ENCODE measurements at regions not wholly inside any gene's neighbourhood (a gene's known extent, or its start where the extent isn't known, plus 50 kb on each side); places are given as distances from the start of the nearest gene placed in this dataset.
A peak's percentile ranks its signal among the peaks of the same experiment; 100 is the strongest.

DNA sequence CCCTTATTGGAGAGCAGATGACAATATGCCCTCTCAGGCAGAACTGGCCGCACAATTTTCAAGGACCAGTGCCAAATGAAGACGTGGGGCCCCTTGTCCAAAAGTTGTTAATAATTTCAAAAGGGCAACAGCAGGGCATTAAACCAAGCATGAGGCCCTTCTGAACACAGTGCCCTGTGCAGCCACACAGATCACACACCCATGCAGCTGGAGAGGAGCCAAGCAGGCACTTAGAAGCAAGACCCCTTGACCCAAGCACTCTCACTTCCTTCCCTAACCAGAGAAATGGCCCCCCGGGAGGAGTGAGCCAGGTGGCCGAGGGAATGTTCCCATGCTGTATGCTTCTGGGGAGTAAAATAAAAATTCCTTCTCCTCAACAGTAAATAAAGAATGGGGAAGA is 114.0 kb upstream of the TMPO start:
- 50% methylated on average over 2 of the region's 4 CpGs for WGBS (ENCODE audit: insufficient coverage)
- intact Hi-C loops (cut with micrococcal nuclease), result no loop called here
- Mint-ChIP-seq H3K36me3 (no peaks in the 10 kb centered on the region), H3K9me3 (peaks cover 0 to 2% (median 0%) of the 10 kb centered on the region in 7 donors), H3K4me1 (peaks cover 60% of the 10 kb centered on the region), H3K4me3 (no peak overlapping the region), H3K27ac (peak overlapping the region in 3 of 7 donors; percentile 46 to 61 (median 55)), H3K27me3 (ENCODE audit: low read depth in 3 of 3) (peaks cover 2 to 3% (median 3%) of the 10 kb centered on the region in 3 donors)
- H3K27ac ChIP-seq (ENCODE audit: low read depth in 1 of 2, low read length in 2 of 2), result no peak overlapping the region
- no peaks in the 10 kb centered on the region for H3K36me3 ChIP-seq (replicated peaks in 1 of 2; ENCODE audit: control insufficient read depth in 1 of 2, insufficient read depth in 2 of 2, low read length in 2 of 2)
- H3K27me3 ChIP-seq (ENCODE audit: control insufficient read depth in 2 of 2, insufficient read depth in 2 of 2, low read length in 2 of 2), result no peaks in the 10 kb centered on the region
- H4K20me1 ChIP-seq (ENCODE audit: insufficient read depth, low read length), result no peaks in the 10 kb centered on the region
- DNase-seq, result no peak
- H3K4me2 ChIP-seq (replicated peaks; ENCODE audit: extremely low read depth, low read length, poor library complexity, severe bottlenecking), result no peak overlapping the region
- H2AFZ ChIP-seq (ENCODE audit: insufficient read depth, low read depth, low read length, poor library complexity, severe bottlenecking), result no peak overlapping the region
- H3K79me2 ChIP-seq (ENCODE audit: insufficient read depth, low read length), result no peaks in the 10 kb centered on the region
- TF ChIP-seq, protein P1, sequence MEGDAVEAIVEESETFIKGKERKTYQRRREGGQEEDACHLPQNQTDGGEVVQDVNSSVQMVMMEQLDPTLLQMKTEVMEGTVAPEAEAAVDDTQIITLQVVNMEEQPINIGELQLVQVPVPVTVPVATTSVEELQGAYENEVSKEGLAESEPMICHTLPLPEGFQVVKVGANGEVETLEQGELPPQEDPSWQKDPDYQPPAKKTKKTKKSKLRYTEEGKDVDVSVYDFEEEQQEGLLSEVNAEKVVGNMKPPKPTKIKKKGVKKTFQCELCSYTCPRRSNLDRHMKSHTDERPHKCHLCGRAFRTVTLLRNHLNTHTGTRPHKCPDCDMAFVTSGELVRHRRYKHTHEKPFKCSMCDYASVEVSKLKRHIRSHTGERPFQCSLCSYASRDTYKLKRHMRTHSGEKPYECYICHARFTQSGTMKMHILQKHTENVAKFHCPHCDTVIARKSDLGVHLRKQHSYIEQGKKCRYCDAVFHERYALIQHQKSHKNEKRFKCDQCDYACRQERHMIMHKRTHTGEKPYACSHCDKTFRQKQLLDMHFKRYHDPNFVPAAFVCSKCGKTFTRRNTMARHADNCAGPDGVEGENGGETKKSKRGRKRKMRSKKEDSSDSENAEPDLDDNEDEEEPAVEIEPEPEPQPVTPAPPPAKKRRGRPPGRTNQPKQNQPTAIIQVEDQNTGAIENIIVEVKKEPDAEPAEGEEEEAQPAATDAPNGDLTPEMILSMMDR (IDR thresholded peaks at IDR 0.05), result no peak
- H3K9ac ChIP-seq (ENCODE audit: insufficient read depth, low read length, poor library complexity, severe bottlenecking), result no peak overlapping the region
- peaks cover 40 to 61% of the 10 kb centered on the region in 2 donors for H3K4me1 ChIP-seq (ENCODE audit: control insufficient read depth in 1 of 2, insufficient read depth in 2 of 2, low read length in 2 of 2)
- no peaks in the 10 kb centered on the region for H3K9me3 ChIP-seq (replicated peaks in 1 of 2; ENCODE audit: control insufficient read depth in 1 of 2, insufficient read depth in 1 of 2, low read length in 2 of 2)
- H3K4me3 ChIP-seq (replicated peaks in 1 of 3; ENCODE audit: low read depth in 2 of 3, low read length in 3 of 3), result no peak overlapping the region

DNA sequence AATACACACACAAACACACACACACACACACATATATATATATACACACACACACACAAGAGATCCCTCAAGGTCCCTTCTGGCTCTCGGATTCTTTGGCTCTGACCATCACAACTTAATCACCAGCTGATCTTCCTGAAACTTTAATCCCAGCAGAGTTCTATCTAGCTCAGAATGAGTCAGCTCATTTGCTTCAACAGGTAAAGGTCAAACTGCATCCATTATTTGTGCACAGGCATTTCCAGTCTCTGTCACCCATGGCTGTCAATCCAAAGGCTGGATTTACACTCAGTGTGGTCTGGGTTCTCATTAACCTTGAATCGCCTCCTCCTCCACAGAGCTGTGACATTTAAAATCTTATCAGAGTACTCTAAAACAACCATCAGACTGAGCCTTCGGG is 113.3 kb upstream of the TMPO start:
- peaks cover 0 to 2% (median 0%) of the 10 kb centered on the region in 7 donors for H3K9me3 Mint-ChIP-seq
- no peak overlapping the region for H3K4me3 ChIP-seq (replicated peaks in 1 of 3; ENCODE audit: low read depth in 2 of 3, low read length in 3 of 3)
- 100% methylated on average over 1 of the region's 3 CpGs for WGBS (ENCODE audit: insufficient coverage)
- no peaks in the 10 kb centered on the region for H3K79me2 ChIP-seq (ENCODE audit: insufficient read depth, low read length)
- H3K4me1 Mint-ChIP-seq, result peaks cover 60% of the 10 kb centered on the region
- peaks cover 0 to under 1% of the 10 kb centered on the region in 2 donors for H3K9me3 ChIP-seq (replicated peaks in 1 of 2; ENCODE audit: control insufficient read depth in 1 of 2, insufficient read depth in 1 of 2, low read length in 2 of 2)
- H3K27me3 Mint-ChIP-seq (ENCODE audit: low read depth in 3 of 3), result peaks cover 2 to 3% (median 3%) of the 10 kb centered on the region in 3 donors
- H3K36me3 ChIP-seq (replicated peaks in 1 of 2; ENCODE audit: control insufficient read depth in 1 of 2, insufficient read depth in 2 of 2, low read length in 2 of 2), result no peaks in the 10 kb centered on the region
- H3K9ac ChIP-seq (ENCODE audit: insufficient read depth, low read length, poor library complexity, severe bottlenecking), result no peak overlapping the region
- DNase-seq, result no peak
- H3K4me1 ChIP-seq (ENCODE audit: control insufficient read depth in 1 of 2, insufficient read depth in 2 of 2, low read length in 2 of 2), result peaks cover 38 to 58% of the 10 kb centered on the region in 2 donors
- no peaks in the 10 kb centered on the region for H4K20me1 ChIP-seq (ENCODE audit: insufficient read depth, low read length)
- no peak overlapping the region for H3K4me3 Mint-ChIP-seq
- H3K27ac Mint-ChIP-seq, result no peak overlapping the region
- H3K36me3 Mint-ChIP-seq, result peaks cover 0 to 3% of the 10 kb centered on the region in 2 donors
- H3K27me3 ChIP-seq (ENCODE audit: control insufficient read depth in 2 of 2, insufficient read depth in 2 of 2, low read length in 2 of 2), result no peaks in the 10 kb centered on the region
- TF ChIP-seq, protein P1 (IDR thresholded peaks at IDR 0.05), result no peak
- H3K4me2 ChIP-seq (replicated peaks; ENCODE audit: extremely low read depth, low read length, poor library complexity, severe bottlenecking), result no peak overlapping the region
- no peak overlapping the region for H3K27ac ChIP-seq (ENCODE audit: low read depth in 1 of 2, low read length in 2 of 2)
- intact Hi-C loops (cut with micrococcal nuclease), result no loop called here
- no peak overlapping the region for H2AFZ ChIP-seq (ENCODE audit: insufficient read depth, low read depth, low read length, poor library complexity, severe bottlenecking)
